T-cell (primary cell): ENCODE measurements at regions not wholly inside any gene's neighbourhood (a gene's known extent, or its start where the extent isn't known, plus 50 kb on each side); places are given as distances from the start of the nearest gene placed in this dataset.
"Not testable (repeated sequence)": the region's sequence is repeated elsewhere in the genome, so short reads cannot be mapped to it uniquely, and the experiment has no call there.

Experiments
- ATAC-seq, 4 experiments: fragments of 200-7000 bp in 3 of 4; fragments of 150-1000 bp in 1 of 4; cut with Tn5 transposase; replicated peaks in 1 of 4; 1 replicate in 3 of 4; 2 replicates in 1 of 4; pipeline ENCODE4 v1.10.0; 2021; ENCODE audit warnings: moderate library complexity in 3 of 4, mild to moderate bottlenecking in 2 of 4, moderate number of reproducible peaks in 1 of 4
- CTCF ChIA-PET, 2 donors: fragments of 300-600 bp; sonication (Branson Sonifier 250); formaldehyde crosslinking; loops; one replicate each; lab custom pipeline; 2022; ENCODE audit warnings: antibody characterized with exemption in 2 of 2; lab: Charles Lee
- POLR2A ChIA-PET, 2 donors: fragments of 300-600 bp; sonication (Branson Sonifier 250); formaldehyde crosslinking; loops; one replicate each; lab custom pipeline; 2022; ENCODE audit warnings: antibody characterized with exemption in 2 of 2; lab: Charles Lee
- DNase-seq, 35 experiments: peaks; one replicate each; pipeline versions ENCODE4 v3.0.0 to v3.0.0-alpha.2; 2013 to 2023
- H3K27ac ChIP-seq: one replicate; pipeline ENCODE4 v1.5.1; 2013; ENCODE audit warnings: low read length
- H3K27me3 ChIP-seq, 2 experiments: replicated peaks in 1 of 2; 1 replicate in 1 of 2; 2 replicates in 1 of 2; pipeline versions ENCODE4 v1.6.1 to v1.7.0; 2013; ENCODE audit warnings: low read length in 1 of 2, mixed read lengths in 1 of 2; ENCODE audit not compliant: control insufficient read depth in 2 of 2, insufficient read depth in 2 of 2; ENCODE audit errors: extremely low read depth in 1 of 2
- H3K36me3 ChIP-seq, 2 donors: 1 replicate in 1 of 2; 2 replicates in 1 of 2; pipeline versions ENCODE4 v1.6.1 to v1.7.0; 2013; ENCODE audit warnings: low read length in 1 of 2; ENCODE audit not compliant: control insufficient read depth in 2 of 2, insufficient read depth in 1 of 2; ENCODE audit errors: extremely low read depth in 1 of 2
- H3K4me1 ChIP-seq, 2 experiments: 1 replicate in 1 of 2; 2 replicates in 1 of 2; pipeline versions ENCODE4 v1.6.1 to v1.7.0; 2013; ENCODE audit warnings: low read length in 2 of 2, mixed read lengths in 1 of 2; ENCODE audit not compliant: insufficient read depth in 2 of 2, control insufficient read depth in 1 of 2; ENCODE audit errors: extremely low read depth in 1 of 2
- H3K4me3 ChIP-seq, 2 donors: 1 replicate in 1 of 2; 2 replicates in 1 of 2; pipeline versions ENCODE4 v1.5.1 to v1.7.0; 2013; ENCODE audit warnings: mild to moderate bottlenecking in 2 of 2, low read length in 1 of 2, moderate library complexity in 1 of 2; ENCODE audit not compliant: control insufficient read depth in 1 of 2; ENCODE audit errors: extremely low read depth in 1 of 2
- H3K9me3 ChIP-seq: 2 replicates; pipeline ENCODE4 v1.7.0; 2013
- H3K27ac Mint-ChIP-seq, 2 donors: one replicate each; pipeline ENCODE4 v1.8.0; 2020 to 2021; ENCODE audit warnings: mild to moderate bottlenecking in 2 of 2, mixed read lengths in 2 of 2
- H3K27me3 Mint-ChIP-seq, 2 donors: one replicate each; pipeline ENCODE4 v1.8.0; 2021 to 2022; ENCODE audit warnings: mixed read lengths in 2 of 2
- H3K36me3 Mint-ChIP-seq: one replicate; pipeline ENCODE4 v1.8.0; 2021; ENCODE audit warnings: mixed read lengths
- H3K4me1 Mint-ChIP-seq, 3 donors: one replicate each; pipeline ENCODE4 v1.8.0; 2020 to 2022; ENCODE audit warnings: mixed read lengths in 3 of 3, mild to moderate bottlenecking in 1 of 3
- H3K4me3 Mint-ChIP-seq, 3 donors: one replicate each; pipeline ENCODE4 v1.8.0; 2020 to 2022; ENCODE audit warnings: mild to moderate bottlenecking in 3 of 3, mixed read lengths in 3 of 3, moderate library complexity in 3 of 3
- H3K9me3 Mint-ChIP-seq, 3 donors: one replicate each; pipeline ENCODE4 v1.8.0; 2020 to 2022; ENCODE audit warnings: mixed read lengths in 3 of 3
- WGBS: methylation state at CpG from one replicate; pipeline ENCODE4 v1.1.5; 2013; ENCODE audit warnings: missing lambda C conversion rate; ENCODE audit not compliant: insufficient coverage; 5-methylcytosine and 5-hydroxymethylcytosine counted together

- H3K27ac ChIP-seq, DNase-seq, H3K9me3 Mint-ChIP-seq, H3K36me3 ChIP-seq, H3K36me3 Mint-ChIP-seq, H3K4me1 Mint-ChIP-seq, ATAC-seq, H3K9me3 ChIP-seq, CTCF ChIA-PET, H3K4me1 ChIP-seq, H3K4me3 Mint-ChIP-seq, H3K27me3 Mint-ChIP-seq, H3K4me3 ChIP-seq, H3K27ac Mint-ChIP-seq, H3K27me3 ChIP-seq: not testable (repeated sequence)
- 50% methylated on average over 1 of the region's 6 CpGs for WGBS
- POLR2A ChIA-PET = interaction anchor here in 1 of 2 donors (0.6 kb wide), 1 partner anchor 18 kb away, joined by 5 read pairs; no protein-coding TSS in a partner anchor
Measured at GRCh38 chr20:30719415-30720199, 537.9 kb upstream of the DEFB115 start.

GRCh38 chr20:30723511-30723910, 534.0 kb upstream of the DEFB115 start:
- POLR2A ChIA-PET, H3K27ac ChIP-seq: not testable (repeated sequence)

GRCh38 chr20:30723934-30724687, 533.4 kb upstream of the DEFB115 start:
- H3K9me3 Mint-ChIP-seq, CTCF ChIA-PET, H3K4me1 ChIP-seq, H3K27me3 Mint-ChIP-seq, H3K4me3 ChIP-seq, H3K36me3 ChIP-seq, H3K27ac Mint-ChIP-seq, H3K9me3 ChIP-seq, H3K36me3 Mint-ChIP-seq, POLR2A ChIA-PET, H3K27me3 ChIP-seq, ATAC-seq, H3K27ac ChIP-seq, H3K4me1 Mint-ChIP-seq: not testable (repeated sequence)
- peak in 1 of 35 experiments; percentile 0 for DNase-seq
- H3K4me3 Mint-ChIP-seq = peak overlapping the region; percentile 45 to 60 (median 51)
- 44% methylated on average over 46 of the region's 51 CpGs for WGBS

More at GRCh38 chr20:30723511-30723910, 534.0 kb upstream of the DEFB115 start:
- ATAC-seq, H3K4me3 ChIP-seq, CTCF ChIA-PET, DNase-seq, H3K9me3 ChIP-seq, H3K27ac Mint-ChIP-seq, H3K27me3 ChIP-seq, H3K4me1 ChIP-seq, H3K36me3 ChIP-seq, H3K36me3 Mint-ChIP-seq, H3K9me3 Mint-ChIP-seq, H3K4me1 Mint-ChIP-seq, H3K27me3 Mint-ChIP-seq: not testable (repeated sequence)
- 44% methylated on average over 17 of the region's 27 CpGs for WGBS
- peak overlapping the region; percentile 45 to 60 (median 51) for H3K4me3 Mint-ChIP-seq

GRCh38 chr20:30724688-30725074, 532.8 kb upstream of the DEFB115 start:
- H3K9me3 ChIP-seq, H3K9me3 Mint-ChIP-seq, POLR2A ChIA-PET, H3K36me3 ChIP-seq, H3K4me1 ChIP-seq, CTCF ChIA-PET, H3K27ac ChIP-seq, ATAC-seq, H3K4me3 ChIP-seq, H3K36me3 Mint-ChIP-seq, H3K27ac Mint-ChIP-seq, H3K4me1 Mint-ChIP-seq, H3K27me3 ChIP-seq, H3K27me3 Mint-ChIP-seq, DNase-seq: not testable (repeated sequence)
- WGBS = 80% methylated on average over 23 of the region's 24 CpGs
- peak overlapping the region in 2 of 3 donors; percentile 9 to 28 for H3K4me3 Mint-ChIP-seq

- H3K27ac Mint-ChIP-seq, ATAC-seq, H3K9me3 ChIP-seq, POLR2A ChIA-PET, H3K27me3 ChIP-seq, H3K9me3 Mint-ChIP-seq, H3K27ac ChIP-seq, H3K4me1 Mint-ChIP-seq, H3K36me3 Mint-ChIP-seq, DNase-seq, H3K4me3 ChIP-seq, H3K36me3 ChIP-seq, CTCF ChIA-PET, H3K4me1 ChIP-seq, H3K27me3 Mint-ChIP-seq: not testable (repeated sequence)
- peak overlapping the region in 1 of 3 donors; percentile 9 for H3K4me3 Mint-ChIP-seq
- WGBS = 91% methylated on average over 18 of the region's 19 CpGs
Measured at GRCh38 chr20:30725188-30725587, 532.3 kb upstream of the DEFB115 start.

- 93% methylated on average over 36 of the region's 38 CpGs for WGBS
Measured at GRCh38 chr20:30728271-30728885, 529.1 kb upstream of the DEFB115 start.

More at GRCh38 chr20:30728271-30728885, 529.1 kb upstream of the DEFB115 start:
- H3K4me1 ChIP-seq, H3K27me3 Mint-ChIP-seq, H3K27me3 ChIP-seq, ATAC-seq, H3K36me3 ChIP-seq, H3K36me3 Mint-ChIP-seq, H3K9me3 ChIP-seq, H3K4me3 Mint-ChIP-seq, H3K4me3 ChIP-seq, DNase-seq, H3K27ac Mint-ChIP-seq, POLR2A ChIA-PET, H3K4me1 Mint-ChIP-seq, H3K27ac ChIP-seq, CTCF ChIA-PET: not testable (repeated sequence)
- H3K9me3 Mint-ChIP-seq = peaks cover 5 to 19% (median 6%) of the 10 kb centered on the region in 3 donors
